ENCODE measurements at regions not wholly inside any gene's neighbourhood (a gene's known extent, or its start where the extent isn't known, plus 50 kb on each side); places are given as distances from the start of the nearest gene placed in this dataset.

GRCh38 chr13:92966341-92966740, 260.3 kb upstream of the GPC6 start:
- H3K4me2 ChIP-seq = no peak overlapping the region
- H3K79me2 ChIP-seq (ENCODE audit: low read depth) = no peaks in the 10 kb centered on the region
- CTCF ChIA-PET = no interaction called here
- no peak overlapping the region for H3K27ac ChIP-seq
- no peak overlapping the region for H2AFZ ChIP-seq
- BruUV-seq (replicated peaks) = no TSS peak
- no peaks in the 10 kb centered on the region for H3K27me3 ChIP-seq (ENCODE audit: insufficient read depth, low read depth)
- no peaks in the 10 kb centered on the region for H3F3A ChIP-seq (ENCODE audit: insufficient read depth, low read depth)
- no peak for DNase-seq
- TF ChIP-seq CTCF (conservative IDR thresholded peaks at IDR 0.05) (no peak), EZH2 (IDR thresholded peaks at IDR 0.05; ENCODE audit: low read depth) (no peak)
- no peaks in the 10 kb centered on the region for H3K36me3 ChIP-seq (ENCODE audit: low read depth)
- no peak overlapping the region for H3K4me3 ChIP-seq
- H3K9me3 ChIP-seq (ENCODE audit: insufficient read depth, low read depth) = no peaks in the 10 kb centered on the region
- intact Hi-C loops (cut with micrococcal nuclease; ENCODE audit: unreplicated experiment) = no loop called here
- H4K20me1 ChIP-seq (ENCODE audit: insufficient read depth) = no peaks in the 10 kb centered on the region
- H3K9me2 ChIP-seq (ENCODE audit: insufficient read depth) = no peaks in the 10 kb centered on the region; the same call in 1 of the 2 replicates
- POLR2A ChIA-PET (ENCODE audit: unreplicated experiment) = interaction anchor here (0.6 kb wide), 1 partner anchor 292 kb away, joined by 3 read pairs; no protein-coding TSS in a partner anchor
- no peaks in the 10 kb centered on the region for H3K4me1 ChIP-seq (replicated peaks; ENCODE audit: insufficient read depth)

- H3K4me2 ChIP-seq = no peak overlapping the region
- no peaks in the 10 kb centered on the region for H3K4me1 ChIP-seq (replicated peaks; ENCODE audit: insufficient read depth)
- no peaks in the 10 kb centered on the region for H3K9me3 ChIP-seq (ENCODE audit: insufficient read depth, low read depth)
- no peaks in the 10 kb centered on the region for H4K20me1 ChIP-seq (ENCODE audit: insufficient read depth)
- TF ChIP-seq CTCF (conservative IDR thresholded peaks at IDR 0.05) (no peak), EZH2 (IDR thresholded peaks at IDR 0.05; ENCODE audit: low read depth) (no peak)
- H3K27ac ChIP-seq = no peak overlapping the region
- no peaks in the 10 kb centered on the region for H3K79me2 ChIP-seq (ENCODE audit: low read depth)
- H2AFZ ChIP-seq = no peak overlapping the region
- H3K36me3 ChIP-seq (ENCODE audit: low read depth) = no peaks in the 10 kb centered on the region
- CTCF ChIA-PET = no interaction called here
- H3K9me2 ChIP-seq (ENCODE audit: insufficient read depth) = no peaks in the 10 kb centered on the region; the same call in 1 of the 2 replicates
- POLR2A ChIA-PET (ENCODE audit: unreplicated experiment) = interaction anchor here (0.6 kb wide), 1 partner anchor 292 kb away, joined by 3 read pairs; no protein-coding TSS in a partner anchor
- intact Hi-C loops (cut with micrococcal nuclease; ENCODE audit: unreplicated experiment) = no loop called here
- no peak overlapping the region for H3K4me3 ChIP-seq
- no peaks in the 10 kb centered on the region for H3K27me3 ChIP-seq (ENCODE audit: insufficient read depth, low read depth)
- BruUV-seq (replicated peaks) = no TSS peak
- no peaks in the 10 kb centered on the region for H3F3A ChIP-seq (ENCODE audit: insufficient read depth, low read depth)
- no peak for DNase-seq
Measured at GRCh38 chr13:92966900-92967299, 259.7 kb upstream of the GPC6 start.

GRCh38 chr13:92967923-92968322, 258.7 kb upstream of the GPC6 start:
- Histone ChIP-seq H3K27me3 (ENCODE audit: insufficient read depth, low read depth) (no peaks in the 10 kb centered on the region), H3K36me3 (ENCODE audit: low read depth) (no peaks in the 10 kb centered on the region), H3K27ac (no peak overlapping the region), H3K4me1 (replicated peaks; ENCODE audit: insufficient read depth) (no peaks in the 10 kb centered on the region), H3K9me2 (ENCODE audit: insufficient read depth) (no peaks in the 10 kb centered on the region; the same call in 1 of the 2 replicates), H3K9me3 (ENCODE audit: insufficient read depth, low read depth) (no peaks in the 10 kb centered on the region), H4K20me1 (ENCODE audit: insufficient read depth) (no peaks in the 10 kb centered on the region), H3K79me2 (ENCODE audit: low read depth) (no peaks in the 10 kb centered on the region), H2AFZ (no peak overlapping the region), H3K4me2 (no peak overlapping the region), H3K4me3 (no peak overlapping the region), H3F3A (ENCODE audit: insufficient read depth, low read depth) (no peaks in the 10 kb centered on the region)
- ChIA-PET POLR2A (ENCODE audit: unreplicated experiment) (no interaction called here), CTCF (no interaction called here)
- TF ChIP-seq EZH2 (IDR thresholded peaks at IDR 0.05; ENCODE audit: low read depth) (no peak), CTCF (conservative IDR thresholded peaks at IDR 0.05) (0 out of 2 replicates have a peak, but pooled peaks have one; percentile 23)
- no peak for DNase-seq
- intact Hi-C loops (cut with micrococcal nuclease; ENCODE audit: unreplicated experiment) = no loop called here
- BruUV-seq (replicated peaks) = no TSS peak
